ENCODE measurements at regions not wholly inside any gene's neighbourhood (a gene's known extent, or its start where the extent isn't known, plus 50 kb on each side); places are given as distances from the start of the nearest gene placed in this dataset.
"Not testable (repeated sequence)": the region's sequence is repeated elsewhere in the genome, so short reads cannot be mapped to it uniquely, and the experiment has no call there.

DNA sequence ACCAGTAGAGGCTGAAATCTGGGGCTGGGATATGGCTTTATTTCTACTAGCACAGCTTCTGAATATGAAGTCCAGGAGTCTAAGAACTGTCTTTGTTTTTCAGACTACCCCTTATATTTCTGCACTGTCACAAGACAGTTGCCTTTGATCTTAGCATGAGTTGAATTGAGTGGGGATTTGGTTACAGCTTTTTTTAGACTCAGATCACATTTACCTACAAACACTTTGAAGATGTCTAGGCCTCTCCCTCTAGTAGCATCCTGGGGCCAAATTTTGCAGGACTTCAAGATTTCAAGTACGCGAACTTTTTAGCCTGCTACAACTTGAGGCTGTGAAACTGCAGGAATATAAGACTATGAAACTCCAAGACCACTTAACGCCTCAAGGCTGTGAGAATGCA, 240.2 kb downstream of the NEBL start:
- WGBS, 2 donors (ENCODE audit: low coverage in 1 of 2): 89 to 96% methylated on average over 3 of the region's 3 CpGs

DNA sequence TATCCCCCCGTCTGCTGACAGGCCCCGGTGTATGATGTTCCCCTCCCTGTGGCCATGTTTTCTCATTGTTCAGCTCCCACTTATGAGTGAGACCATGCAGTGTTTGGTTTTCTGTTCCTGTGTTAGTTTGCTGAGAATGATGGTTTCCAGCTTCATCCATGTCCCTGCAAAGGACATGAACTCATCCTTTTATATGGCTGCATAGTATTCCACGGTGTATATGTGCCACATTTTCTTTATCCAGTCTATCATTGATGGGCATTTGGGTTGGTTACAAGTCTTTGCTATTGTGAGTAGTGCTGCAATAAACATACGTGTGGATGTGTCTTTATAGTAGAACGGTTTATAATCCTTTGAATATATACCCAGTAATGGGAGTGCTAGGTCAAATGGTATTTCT, 244.7 kb downstream of the NEBL start:
- in situ Hi-C loops (cut with MboI; ENCODE audit: low pct_ligation_motif_present in 1 of 4, low pct_unique_long_range_greater_than_20kb in 1 of 4, low sequenced_read_pairs in 3 of 4): not testable (repeated sequence)

More for the DNA sequence above, 240.2 kb downstream of the NEBL start:
- Histone ChIP-seq H3K4me1 (no peaks in the 10 kb centered on the region), H3K36me3 (no peaks in the 10 kb centered on the region), H3K27ac (no peak overlapping the region), H3K9me3 (no peaks in the 10 kb centered on the region), H3K27me3 (no peaks in the 10 kb centered on the region), H3K4me3 (no peak overlapping the region)
- no peak for TF ChIP-seq POLR2AphosphoS5 (IDR thresholded peaks at IDR 0.05)
- TF ChIP-seq EP300 (IDR thresholded peaks at IDR 0.05; ENCODE audit: low read depth): no peak
- TF ChIP-seq POLR2A (IDR thresholded peaks at IDR 0.05): no peak
- TF ChIP-seq, protein P1, sequence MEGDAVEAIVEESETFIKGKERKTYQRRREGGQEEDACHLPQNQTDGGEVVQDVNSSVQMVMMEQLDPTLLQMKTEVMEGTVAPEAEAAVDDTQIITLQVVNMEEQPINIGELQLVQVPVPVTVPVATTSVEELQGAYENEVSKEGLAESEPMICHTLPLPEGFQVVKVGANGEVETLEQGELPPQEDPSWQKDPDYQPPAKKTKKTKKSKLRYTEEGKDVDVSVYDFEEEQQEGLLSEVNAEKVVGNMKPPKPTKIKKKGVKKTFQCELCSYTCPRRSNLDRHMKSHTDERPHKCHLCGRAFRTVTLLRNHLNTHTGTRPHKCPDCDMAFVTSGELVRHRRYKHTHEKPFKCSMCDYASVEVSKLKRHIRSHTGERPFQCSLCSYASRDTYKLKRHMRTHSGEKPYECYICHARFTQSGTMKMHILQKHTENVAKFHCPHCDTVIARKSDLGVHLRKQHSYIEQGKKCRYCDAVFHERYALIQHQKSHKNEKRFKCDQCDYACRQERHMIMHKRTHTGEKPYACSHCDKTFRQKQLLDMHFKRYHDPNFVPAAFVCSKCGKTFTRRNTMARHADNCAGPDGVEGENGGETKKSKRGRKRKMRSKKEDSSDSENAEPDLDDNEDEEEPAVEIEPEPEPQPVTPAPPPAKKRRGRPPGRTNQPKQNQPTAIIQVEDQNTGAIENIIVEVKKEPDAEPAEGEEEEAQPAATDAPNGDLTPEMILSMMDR (IDR thresholded peaks at IDR 0.05): no peak
- no peak for DNase-seq
- in situ Hi-C loops (cut with MboI; ENCODE audit: low pct_ligation_motif_present in 1 of 4, low pct_unique_long_range_greater_than_20kb in 1 of 4, low sequenced_read_pairs in 3 of 4) (no loop called here), intact Hi-C loops (cut with DNase I; ENCODE audit: low total_unique reads) (no loop called here)

DNA sequence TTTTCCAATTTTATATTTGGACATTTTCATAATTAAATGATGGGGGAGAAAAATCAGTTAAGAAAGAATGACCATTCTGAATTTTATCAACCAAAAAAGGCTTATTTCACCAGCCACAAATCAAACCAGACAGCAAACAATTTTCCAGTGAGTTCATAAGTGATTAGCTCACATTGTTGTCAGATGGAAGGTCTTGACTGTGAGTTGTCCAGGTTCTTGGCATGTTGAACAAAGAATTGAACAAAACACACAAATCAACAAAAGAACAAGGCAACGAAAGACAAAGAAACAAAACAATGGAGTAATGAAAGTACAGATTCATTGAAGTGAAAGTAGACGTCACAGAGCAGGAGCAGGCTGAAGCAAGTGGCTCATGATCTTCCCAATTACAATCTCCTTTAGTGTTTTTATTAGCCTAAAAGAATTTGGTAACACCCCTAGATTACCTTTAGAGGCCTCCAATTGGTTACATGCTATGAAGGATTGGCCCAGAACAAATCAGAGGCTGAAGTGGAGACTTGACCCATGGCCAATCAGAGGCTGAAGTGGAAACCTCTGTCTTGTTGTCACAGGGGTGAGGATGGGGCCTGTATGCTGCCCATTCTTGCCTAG, 248.7 kb downstream of the NEBL start:
- WGBS, 2 donors (ENCODE audit: low coverage in 1 of 2): 67 to 79% methylated on average over 2 of the region's 2 CpGs
- no peak for TF ChIP-seq POLR2AphosphoS5 (IDR thresholded peaks at IDR 0.05)
- Histone ChIP-seq H3K4me1 (no peaks in the 10 kb centered on the region), H3K27ac (no peak overlapping the region), H3K36me3 (no peaks in the 10 kb centered on the region), H3K9me3 (no peaks in the 10 kb centered on the region), H3K4me3 (no peak overlapping the region), H3K27me3 (no peaks in the 10 kb centered on the region)
- intact Hi-C loops (cut with DNase I; ENCODE audit: low total_unique reads) (no loop called here), in situ Hi-C loops (cut with MboI; ENCODE audit: low pct_ligation_motif_present in 1 of 4, low pct_unique_long_range_greater_than_20kb in 1 of 4, low sequenced_read_pairs in 3 of 4) (no loop called here)
- no peak for DNase-seq

More for the DNA sequence above, 244.7 kb downstream of the NEBL start:
- WGBS, 2 donors (ENCODE audit: low coverage in 1 of 2): 91 to 100% methylated on average over 5 of the region's 5 CpGs
- H3K36me3 ChIP-seq; DNase-seq; H3K27me3 ChIP-seq; H3K4me1 ChIP-seq; H3K9me3 ChIP-seq; H3K4me3 ChIP-seq; intact Hi-C loops (cut with DNase I; ENCODE audit: low total_unique reads); H3K27ac ChIP-seq: not testable (repeated sequence)

DNA sequence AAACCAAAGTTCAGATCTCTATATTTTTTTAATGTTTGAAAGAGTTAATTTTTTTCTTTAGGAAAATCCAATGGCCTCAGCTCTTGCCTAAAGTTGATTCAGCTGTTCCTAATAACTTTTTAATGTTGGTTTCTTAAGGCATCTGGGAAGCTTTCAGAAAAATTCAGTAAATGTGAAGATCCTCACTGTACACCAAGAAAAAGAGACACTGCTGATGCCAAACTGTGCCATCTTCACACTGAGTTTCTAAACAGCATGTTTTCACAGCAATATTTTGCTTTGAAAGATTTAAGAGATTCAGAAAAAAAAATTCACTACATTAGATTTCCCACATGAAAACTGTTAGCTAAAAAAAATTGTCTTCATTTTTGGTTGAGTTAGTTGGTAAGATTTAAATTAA, 249.4 kb downstream of the NEBL start:
- in situ Hi-C loops (cut with MboI; ENCODE audit: low pct_ligation_motif_present in 1 of 4, low pct_unique_long_range_greater_than_20kb in 1 of 4, low sequenced_read_pairs in 3 of 4): no loop called here
- Histone ChIP-seq H3K36me3 (no peaks in the 10 kb centered on the region), H3K27me3 (no peaks in the 10 kb centered on the region), H3K9me3 (no peaks in the 10 kb centered on the region), H3K27ac (no peak overlapping the region), H3K4me3 (no peak overlapping the region), H3K4me1 (no peaks in the 10 kb centered on the region)
- no peak for DNase-seq
- TF ChIP-seq POLR2AphosphoS5 (IDR thresholded peaks at IDR 0.05) (no peak), EP300 (IDR thresholded peaks at IDR 0.05; ENCODE audit: low read depth) (no peak), POLR2A (IDR thresholded peaks at IDR 0.05) (no peak)
- TF ChIP-seq, protein P1 (IDR thresholded peaks at IDR 0.05): no peak
- intact Hi-C loops (cut with DNase I; ENCODE audit: low total_unique reads): no loop called here

DNA sequence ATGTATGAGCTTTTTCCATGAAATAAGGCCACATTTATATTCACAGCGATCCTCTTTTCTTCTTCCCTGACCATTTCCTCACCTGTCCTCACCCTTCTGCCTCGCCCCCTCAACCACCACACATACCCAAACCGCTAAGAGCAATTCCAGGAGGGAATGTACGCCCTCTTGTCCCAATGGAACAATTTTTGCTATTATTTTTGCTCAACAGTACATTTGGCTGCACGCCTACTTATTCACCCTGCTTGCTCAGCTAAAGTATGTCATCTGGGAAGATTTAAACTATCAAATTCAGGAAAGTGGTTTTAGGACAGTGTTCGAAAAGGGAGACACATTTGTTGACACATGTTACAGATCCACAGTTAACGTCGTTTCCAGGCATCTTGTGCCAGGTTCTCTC, 252.7 kb downstream of the NEBL start:
- H3K9me3 ChIP-seq: no peaks in the 10 kb centered on the region
- no peaks in the 10 kb centered on the region for H3K27me3 ChIP-seq
- TF ChIP-seq POLR2A (IDR thresholded peaks at IDR 0.05) (no peak), POLR2AphosphoS5 (IDR thresholded peaks at IDR 0.05) (no peak), EP300 (IDR thresholded peaks at IDR 0.05; ENCODE audit: low read depth) (no peak)
- TF ChIP-seq, protein P1 (IDR thresholded peaks at IDR 0.05): no peak
- in situ Hi-C loops (cut with MboI; ENCODE audit: low pct_ligation_motif_present in 1 of 4, low pct_unique_long_range_greater_than_20kb in 1 of 4, low sequenced_read_pairs in 3 of 4): no loop called here
- 64 to 86% methylated on average over 7 to 8 of the region's 8 CpGs for WGBS, 2 donors (ENCODE audit: low coverage in 1 of 2)
- H3K36me3 ChIP-seq: no peaks in the 10 kb centered on the region
- intact Hi-C loops (cut with DNase I; ENCODE audit: low total_unique reads): no loop called here
- no peak overlapping the region for H3K4me3 ChIP-seq
- H3K4me1 ChIP-seq: no peaks in the 10 kb centered on the region
- no peak for DNase-seq
- H3K27ac ChIP-seq: no peak overlapping the region
